Smooth muscle cell (in vitro differentiated cells): ENCODE measurements at regions not wholly inside any gene's neighbourhood (a gene's known extent, or its start where the extent isn't known, plus 50 kb on each side); places are given as distances from the start of the nearest gene placed in this dataset.

Source experiments
- DNase-seq: peaks from one replicate; lab custom pipeline; 2025; ENCODE audit not compliant: unreplicated experiment; lab: John Stamatoyannopoulos, UW
- H2AFZ ChIP-seq: fragments of 200-600 bp; sonication (generic); 2 replicates; pipeline ENCODE4 v1.6.0; 2016; ENCODE audit warnings: antibody characterized with exemption, low read depth, mild to moderate bottlenecking
- H3F3A ChIP-seq: fragments of 200-600 bp; sonication (generic); 2 replicates; pipeline ENCODE4 v1.6.0; 2017; ENCODE audit warnings: antibody characterized with exemption, low read depth
- H3K27ac ChIP-seq: fragments of 200-600 bp; sonication (generic); 2 replicates; pipeline ENCODE4 v1.5.1; 2016; ENCODE audit warnings: low read depth, mild to moderate bottlenecking
- H3K27me3 ChIP-seq: fragments of 200-600 bp; sonication (generic); 2 replicates; pipeline ENCODE4 v1.6.1; 2016; ENCODE audit warnings: low read depth, mild to moderate bottlenecking
- H3K36me3 ChIP-seq: fragments of 200-600 bp; sonication (generic); 2 replicates; pipeline ENCODE4 v1.5.1; 2016; ENCODE audit warnings: low read depth
- H3K4me1 ChIP-seq: fragments of 200-600 bp; sonication (generic); 2 replicates; pipeline ENCODE4 v1.5.1; 2016; ENCODE audit warnings: low read depth
- H3K4me2 ChIP-seq: fragments of 200-600 bp; sonication (generic); 2 replicates; pipeline ENCODE4 v1.6.0; 2016; ENCODE audit warnings: mild to moderate bottlenecking
- H3K4me3 ChIP-seq: fragments of 200-600 bp; sonication (generic); 2 replicates; pipeline ENCODE4 v1.5.1; 2016; ENCODE audit warnings: mild to moderate bottlenecking
- H3K79me2 ChIP-seq: fragments of 200-600 bp; sonication (generic); 2 replicates; pipeline ENCODE4 v1.6.0; 2016; ENCODE audit warnings: low read depth, mild to moderate bottlenecking
- H3K9ac ChIP-seq: fragments of 200-600 bp; sonication (generic); 2 replicates; pipeline ENCODE4 v1.6.0; 2016; ENCODE audit warnings: low read depth
- H3K9me3 ChIP-seq: fragments of 200-600 bp; sonication (generic); replicated peaks from 2 replicates; pipeline ENCODE4 v1.5.1; 2016; ENCODE audit warnings: low read depth
- H4K20me1 ChIP-seq: fragments of 200-600 bp; sonication (generic); 2 replicates; pipeline ENCODE4 v1.6.0; 2016; ENCODE audit warnings: low read depth
- WGBS: methylation state at CpG from one replicate; pipeline ENCODE4 v1.1.7; 2016; ENCODE audit warnings: low lambda C conversion rate; 5-methylcytosine and 5-hydroxymethylcytosine counted together
- TF ChIP-seq, protein P1 (sequence below): fragments of 200-600 bp; sonication (generic); IDR thresholded peaks from 2 replicates; pipeline ENCODE4 v1.5.1; 2017; ENCODE audit warnings: borderline replicate concordance, mild to moderate bottlenecking, antibody characterized with exemption; ENCODE audit not compliant: insufficient read depth, poor library complexity, severe bottlenecking

DNA sequence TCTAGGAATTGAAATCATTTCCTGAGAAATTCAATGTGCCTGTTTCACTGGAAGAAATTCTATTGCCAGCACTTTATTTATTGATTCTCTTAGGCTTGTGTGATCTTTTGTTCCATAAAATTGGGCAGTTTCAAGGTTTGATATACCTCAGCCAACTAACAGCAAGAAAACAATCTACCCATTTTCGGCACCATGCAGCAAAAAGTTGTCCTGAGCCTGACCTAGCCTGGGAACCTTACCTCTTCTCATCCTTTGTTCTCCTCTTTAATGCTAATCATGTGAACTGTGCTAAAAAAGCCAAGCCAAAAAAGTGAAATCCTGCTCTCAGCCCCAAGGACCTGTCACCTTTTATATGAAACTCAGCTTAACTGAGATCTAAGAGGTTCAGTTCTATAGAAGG, 477.3 kb downstream of the SUCLA2 start:
- Histone ChIP-seq H3K4me2 (no peak overlapping the region), H3K36me3 (no peaks in the 10 kb centered on the region), H3K27me3 (no peaks in the 10 kb centered on the region), H3F3A (no peaks in the 10 kb centered on the region), H2AFZ (no peak overlapping the region), H3K4me1 (peaks cover 9% of the 10 kb centered on the region), H3K27ac (no peak overlapping the region), H3K79me2 (no peaks in the 10 kb centered on the region), H3K9me3 (no peaks in the 10 kb centered on the region), H4K20me1 (no peaks in the 10 kb centered on the region), H3K4me3 (no peak overlapping the region), H3K9ac (no peak overlapping the region)
- 95% methylated on average over 1 of the region's 1 CpG for WGBS
- TF ChIP-seq, protein P1, sequence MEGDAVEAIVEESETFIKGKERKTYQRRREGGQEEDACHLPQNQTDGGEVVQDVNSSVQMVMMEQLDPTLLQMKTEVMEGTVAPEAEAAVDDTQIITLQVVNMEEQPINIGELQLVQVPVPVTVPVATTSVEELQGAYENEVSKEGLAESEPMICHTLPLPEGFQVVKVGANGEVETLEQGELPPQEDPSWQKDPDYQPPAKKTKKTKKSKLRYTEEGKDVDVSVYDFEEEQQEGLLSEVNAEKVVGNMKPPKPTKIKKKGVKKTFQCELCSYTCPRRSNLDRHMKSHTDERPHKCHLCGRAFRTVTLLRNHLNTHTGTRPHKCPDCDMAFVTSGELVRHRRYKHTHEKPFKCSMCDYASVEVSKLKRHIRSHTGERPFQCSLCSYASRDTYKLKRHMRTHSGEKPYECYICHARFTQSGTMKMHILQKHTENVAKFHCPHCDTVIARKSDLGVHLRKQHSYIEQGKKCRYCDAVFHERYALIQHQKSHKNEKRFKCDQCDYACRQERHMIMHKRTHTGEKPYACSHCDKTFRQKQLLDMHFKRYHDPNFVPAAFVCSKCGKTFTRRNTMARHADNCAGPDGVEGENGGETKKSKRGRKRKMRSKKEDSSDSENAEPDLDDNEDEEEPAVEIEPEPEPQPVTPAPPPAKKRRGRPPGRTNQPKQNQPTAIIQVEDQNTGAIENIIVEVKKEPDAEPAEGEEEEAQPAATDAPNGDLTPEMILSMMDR, result no peak
- DNase-seq, result no peak

DNA sequence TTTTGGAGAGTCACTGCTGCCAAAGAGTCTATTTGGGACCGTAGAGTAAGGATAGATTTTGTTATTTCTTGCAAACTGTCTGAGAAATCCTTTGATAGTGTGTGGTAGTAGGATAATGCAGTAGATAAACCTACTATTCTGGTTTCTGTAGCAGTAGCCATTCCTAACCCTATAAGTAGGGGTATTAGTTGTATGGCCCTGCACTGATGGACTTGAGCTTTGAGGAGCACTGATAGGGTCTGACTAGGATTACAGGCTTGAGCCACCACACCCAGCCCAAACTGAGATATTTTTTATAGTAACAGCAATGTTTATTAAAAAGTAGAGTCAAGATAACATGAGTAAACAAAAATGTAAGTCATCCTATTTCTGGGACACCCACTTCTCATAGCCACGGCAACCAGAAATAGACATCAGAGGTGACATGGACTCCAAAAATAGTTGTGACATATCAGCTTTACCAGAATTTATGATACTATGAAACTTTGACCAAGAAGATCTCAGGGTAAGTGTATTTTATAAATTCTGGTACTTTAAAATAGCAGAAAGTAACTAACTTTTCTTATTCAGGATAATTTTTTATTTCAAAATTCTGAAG, 479.1 kb downstream of the SUCLA2 start:
- Histone ChIP-seq H3K9me3 (no peaks in the 10 kb centered on the region), H3K27ac (peak overlapping the region; percentile 22), H3K36me3 (no peaks in the 10 kb centered on the region), H4K20me1 (no peaks in the 10 kb centered on the region), H3K9ac (no peak overlapping the region), H3K27me3 (no peaks in the 10 kb centered on the region), H3K79me2 (no peaks in the 10 kb centered on the region), H3K4me1 (no peaks in the 10 kb centered on the region), H3F3A (no peaks in the 10 kb centered on the region), H3K4me2 (no peak overlapping the region), H3K4me3 (no peak overlapping the region), H2AFZ (no peak overlapping the region)
- 12% methylated on average over 2 of the region's 2 CpGs for WGBS
- TF ChIP-seq, protein P1, result no peak
- DNase-seq, result no peak

DNA sequence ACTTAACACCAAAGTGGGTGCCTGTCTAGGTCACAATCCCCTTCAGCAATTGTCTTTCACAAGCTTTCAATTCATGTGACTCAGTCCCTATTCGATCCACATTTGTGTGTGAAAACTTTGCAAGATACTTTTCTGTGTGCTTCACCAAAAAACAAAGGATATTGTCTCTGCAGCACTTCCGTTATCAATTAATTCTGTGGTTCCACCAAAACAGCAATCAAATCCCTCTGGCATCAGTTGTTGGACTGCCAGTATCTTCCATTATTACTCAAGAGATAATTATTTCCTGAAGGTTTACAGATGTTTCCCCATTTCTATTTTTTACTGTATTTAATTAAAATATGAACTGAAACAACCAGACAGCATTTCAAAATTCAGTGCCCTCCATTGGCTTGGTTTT, 481.4 kb downstream of the SUCLA2 start:
- WGBS, result 62% methylated on average over 2 of the region's 2 CpGs
- TF ChIP-seq, protein P1, result no peak
- Histone ChIP-seq H4K20me1 (no peaks in the 10 kb centered on the region), H3K36me3 (no peaks in the 10 kb centered on the region), H3K27ac (peak overlapping the region; percentile 21), H3F3A (no peaks in the 10 kb centered on the region), H2AFZ (peak overlapping the region; percentile 17), H3K4me1 (no peaks in the 10 kb centered on the region), H3K79me2 (no peaks in the 10 kb centered on the region), H3K4me2 (peak overlapping the region; percentile 52), H3K9me3 (peaks cover 4% of the 10 kb centered on the region), H3K4me3 (no peak overlapping the region), H3K9ac (no peak overlapping the region), H3K27me3 (no peaks in the 10 kb centered on the region)
- DNase-seq, result no peak

DNA sequence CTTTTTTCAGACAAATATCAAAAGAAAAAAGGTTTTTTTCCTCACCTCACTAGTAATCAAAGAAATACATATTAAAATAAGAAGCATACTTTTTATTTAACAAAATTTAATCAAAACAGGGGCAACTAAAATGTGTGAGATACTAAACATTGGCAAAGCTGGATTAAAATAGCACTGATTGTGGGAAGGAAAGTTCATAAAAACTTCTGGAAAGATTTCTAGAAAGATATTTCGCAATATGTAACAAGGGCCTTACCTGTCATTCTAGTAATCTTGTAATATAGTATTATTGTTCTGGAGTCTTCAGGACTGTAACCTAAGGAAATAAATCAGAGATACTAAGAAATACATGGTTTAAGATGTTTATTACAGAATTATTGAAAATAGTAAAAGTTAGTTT, 482.5 kb downstream of the SUCLA2 start:
- no peak overlapping the region for H3K4me3 ChIP-seq
- H3K9ac ChIP-seq, result no peak overlapping the region
- 98% methylated on average over 1 of the region's 1 CpG for WGBS
- H2AFZ ChIP-seq, result no peak overlapping the region
- no peaks in the 10 kb centered on the region for H3K79me2 ChIP-seq
- no peak overlapping the region for H3K4me2 ChIP-seq
- TF ChIP-seq, protein P1, result no peak
- no peaks in the 10 kb centered on the region for H3K4me1 ChIP-seq
- H3F3A ChIP-seq, result no peaks in the 10 kb centered on the region
- no peaks in the 10 kb centered on the region for H4K20me1 ChIP-seq
- H3K27ac ChIP-seq, result no peak overlapping the region
- H3K36me3 ChIP-seq, result peaks cover 3% of the 10 kb centered on the region
- no peak for DNase-seq
- H3K9me3 ChIP-seq, result peaks cover 4% of the 10 kb centered on the region
- no peaks in the 10 kb centered on the region for H3K27me3 ChIP-seq
